IMR-90 (cell line): ENCODE measurements at regions not wholly inside any gene's neighbourhood (a gene's known extent, or its start where the extent isn't known, plus 50 kb on each side); places are given as distances from the start of the nearest gene placed in this dataset.
A peak's percentile ranks its signal among the peaks of the same experiment; 100 is the strongest.

Experiments used
- ATAC-seq: fragments of 200-7000 bp; cut with Tn5 transposase; 2 replicates; pipeline ENCODE4 v1.9.1; 2020; ENCODE audit warnings: low read depth, mild to moderate bottlenecking, moderate library complexity
- BruUV-seq: library from RNA; stranded (reverse); fragments of 400-500 nt; replicated peaks from 2 replicates; lab custom pipeline; 2021; lab: Mats Ljungman, UMichigan
- CTCF ChIA-PET: fragments of 300-600 bp; formaldehyde crosslinking; extraction: SDS; loops from one replicate; lab custom pipeline; 2021; ENCODE audit warnings: antibody characterized with exemption; lab: Yijun Ruan, JAX
- POLR2A ChIA-PET: fragments of 300-600 bp; sonication (Branson Sonifier 250); formaldehyde crosslinking; loops from one replicate; lab custom pipeline; 2022; ENCODE audit warnings: antibody characterized with exemption; ENCODE audit not compliant: unreplicated experiment; lab: Charles Lee
- DNase-seq: peaks from one replicate; pipeline ENCODE4 v3.0.0; 2013
- H2AFZ ChIP-seq: replicated peaks from 2 replicates; pipeline ENCODE3; 2013; ENCODE audit warnings: low read length, mild to moderate bottlenecking; ENCODE audit not compliant: poor library complexity
- H2AK5ac ChIP-seq: 2 replicates; pipeline ENCODE4 v1.6.1; 2013; ENCODE audit warnings: low read depth, low read length, inconsistent platforms
- H2AK9ac ChIP-seq: replicated peaks from 2 replicates; pipeline ENCODE3; 2013; ENCODE audit warnings: mild to moderate bottlenecking, low read depth, low read length, moderate library complexity; ENCODE audit not compliant: poor library complexity
- H2BK120ac ChIP-seq: 2 replicates; pipeline ENCODE4 v1.6.1; 2013; ENCODE audit warnings: low read depth, low read length, inconsistent platforms
- H2BK15ac ChIP-seq: 3 replicates; pipeline ENCODE4 v1.6.1; 2013; ENCODE audit warnings: low read depth, low read length, inconsistent platforms
- H2BK20ac ChIP-seq: 2 replicates; pipeline ENCODE4 v1.6.1; 2013; ENCODE audit warnings: low read depth, mild to moderate bottlenecking, inconsistent platforms, low read length, moderate library complexity
- H2BK5ac ChIP-seq: 2 replicates; pipeline ENCODE4 v1.6.1; 2013; ENCODE audit warnings: mild to moderate bottlenecking, low read depth, low read length, inconsistent platforms; ENCODE audit not compliant: poor library complexity, severe bottlenecking
- H3K14ac ChIP-seq: replicated peaks from 2 replicates; pipeline ENCODE4 v1.6.1; 2013; ENCODE audit warnings: low read depth, low read length, inconsistent platforms
- H3K18ac ChIP-seq: 2 replicates; pipeline ENCODE4 v1.6.1; 2013; ENCODE audit warnings: low read depth, low read length, control low read depth
- H3K23ac ChIP-seq: 2 replicates; pipeline ENCODE4 v1.6.1; 2013; ENCODE audit warnings: low read depth, low read length, inconsistent platforms
- H3K27ac ChIP-seq: 2 replicates; pipeline ENCODE4 v1.5.1; 2013; ENCODE audit warnings: mild to moderate bottlenecking, control low read depth, low read length; ENCODE audit not compliant: insufficient read depth
- H3K27me3 ChIP-seq: 2 replicates; pipeline ENCODE4 v1.6.1; 2013; ENCODE audit warnings: low read length; ENCODE audit not compliant: control insufficient read depth, insufficient read depth
- H3K36me3 ChIP-seq: 2 replicates; pipeline ENCODE4 v1.6.1; 2013; ENCODE audit warnings: low read length, mixed read lengths; ENCODE audit not compliant: control insufficient read depth, insufficient read depth
- H3K4ac ChIP-seq: 2 replicates; pipeline ENCODE4 v1.6.1; 2013; ENCODE audit warnings: low read depth, low read length, inconsistent platforms
- H3K4me1 ChIP-seq: 2 replicates; pipeline ENCODE4 v1.6.1; 2013; ENCODE audit warnings: low read length, mixed read lengths; ENCODE audit not compliant: control insufficient read depth, insufficient read depth
- H3K4me2 ChIP-seq: 2 replicates; pipeline ENCODE4 v1.6.1; 2013; ENCODE audit warnings: low read depth, mild to moderate bottlenecking, control low read depth, low read length, moderate library complexity
- H3K4me3 ChIP-seq: 2 replicates; pipeline ENCODE4 v1.5.1; 2013; ENCODE audit warnings: low read depth, mild to moderate bottlenecking, control low read depth, low read length, moderate library complexity; ENCODE audit not compliant: insufficient read depth
- H3K56ac ChIP-seq: 2 replicates; pipeline ENCODE4 v1.6.1; 2013; ENCODE audit warnings: low read length, inconsistent platforms; ENCODE audit not compliant: insufficient read depth; ENCODE audit errors: extremely low read depth
- H3K79me1 ChIP-seq, 2 experiments: 2 replicates each; pipeline ENCODE4 v1.6.1; 2013; ENCODE audit warnings: low read length in 2 of 2, inconsistent platforms in 1 of 2, low read depth in 1 of 2
- H3K9ac ChIP-seq: 2 replicates; pipeline ENCODE4 v1.6.1; 2013; ENCODE audit warnings: low read depth, low read length, control low read depth
- H3K9me1 ChIP-seq: 2 replicates; pipeline ENCODE4 v1.6.1; 2013; ENCODE audit warnings: low read length, inconsistent platforms; ENCODE audit not compliant: insufficient read depth
- H3K9me3 ChIP-seq: 2 replicates; pipeline ENCODE4 v1.6.1; 2013; ENCODE audit warnings: low read length; ENCODE audit not compliant: control insufficient read depth, insufficient read depth
- H4K20me1 ChIP-seq: 2 replicates; pipeline ENCODE4 v1.6.1; 2013; ENCODE audit warnings: low read length, inconsistent platforms; ENCODE audit not compliant: insufficient read depth
- H4K5ac ChIP-seq: 2 replicates; pipeline ENCODE4 v1.6.1; 2013; ENCODE audit warnings: mild to moderate bottlenecking, low read depth, low read length, control low read depth
- H4K8ac ChIP-seq, 2 experiments: 2 replicates each; pipeline ENCODE4 v1.6.1; 2013; ENCODE audit warnings: low read depth in 2 of 2, low read length in 2 of 2, control low read depth in 1 of 2, inconsistent platforms in 1 of 2
- H4K91ac ChIP-seq: 2 replicates; pipeline ENCODE4 v1.6.1; 2013; ENCODE audit warnings: low read depth, low read length, inconsistent platforms; ENCODE audit not compliant: insufficient read depth
- BHLHE40 ChIP-seq: fragments of 150-350 bp; IDR thresholded peaks from 2 replicates; pipeline ENCODE4 v1.6.1; 2016; ENCODE audit warnings: mild to moderate bottlenecking, low read depth, low read length
- ELK1 ChIP-seq: fragments of 150-350 bp; IDR thresholded peaks from 2 replicates; pipeline ENCODE4 v1.6.1; 2016; ENCODE audit warnings: low read depth, mild to moderate bottlenecking, low read length, moderate library complexity, borderline replicate concordance
- FOS ChIP-seq: fragments of 150-350 bp; IDR thresholded peaks from 2 replicates; pipeline ENCODE4 v1.6.1; 2016; ENCODE audit warnings: low read depth, low read length
- NFE2L2 ChIP-seq: fragments of 150-350 bp; IDR thresholded peaks from 2 replicates; pipeline ENCODE4 v1.6.1; 2016; ENCODE audit warnings: low read depth, mild to moderate bottlenecking, low read length
- POLR2A ChIP-seq: IDR thresholded peaks from 2 replicates; pipeline ENCODE4 v1.6.1; 2012; ENCODE audit warnings: mild to moderate bottlenecking, low read depth, low read length
- RAD21 ChIP-seq: IDR thresholded peaks from 2 replicates; pipeline ENCODE4 v1.6.1; 2012; ENCODE audit warnings: low read length, improper control_type of control experiment
- RCOR1 ChIP-seq: IDR thresholded peaks from 2 replicates; pipeline ENCODE4 v1.6.1; 2012; ENCODE audit warnings: mild to moderate bottlenecking, low read length, improper control_type of control experiment; ENCODE audit not compliant: insufficient replicate concordance
- USF2 ChIP-seq: fragments of 150-350 bp; IDR thresholded peaks from 2 replicates; pipeline ENCODE4 v1.6.1; 2017; ENCODE audit warnings: mild to moderate bottlenecking, antibody characterized with exemption, low read length, low read depth
- WGBS, 2 experiments: methylation state at CpG; one replicate each; pipeline versions ENCODE4 v1.1.5 to v1.1.7; 2013; ENCODE audit warnings: missing lambda C conversion rate in 2 of 2; ENCODE audit not compliant: insufficient read length in 1 of 2; ENCODE audit errors: extremely low coverage in 2 of 2; 5-methylcytosine and 5-hydroxymethylcytosine counted together
- dilution Hi-C: fragments of 300-500 bp; cut with HindIII; formaldehyde crosslinking; loops from one replicate; pipeline ENCODE4 v1.14.3; 2018; ENCODE audit warnings: low sequenced_read_pairs; ENCODE audit not compliant: unreplicated experiment
- in situ Hi-C: fragments of 300-500 bp; cut with MboI; formaldehyde crosslinking; loops from 3 replicates; pipeline ENCODE4 v1.14.3; 2019; ENCODE audit warnings: low sequenced_read_pairs, inconsistent platforms, mixed read lengths
- intact Hi-C: fragments of 100-400 bp; cut with micrococcal nuclease; formaldehyde crosslinking; loops from 2 replicates; pipeline ENCODE4 v1.10.0; 2022

GRCh38 chr14:73783107-73783727 is 68.4 kb upstream of the PTGR2 start:
- H4K20me1 ChIP-seq = peaks cover 52% of the 10 kb centered on the region
- H3K36me3 ChIP-seq = no peaks in the 10 kb centered on the region
- H3K9ac ChIP-seq = no peak overlapping the region
- no peak overlapping the region; the same call in 1 of the 2 replicates for H4K91ac ChIP-seq
- H4K8ac ChIP-seq = no peak overlapping the region
- CTCF ChIA-PET = no interaction called here
- in situ Hi-C loops = no loop called here
- TF ChIP-seq NFE2L2 (no peak), RAD21 (no peak), BHLHE40 (no peak), ELK1 (no peak), POLR2A (no peak), RCOR1 (no peak), USF2 (no peak), FOS (no peak)
- H2AFZ ChIP-seq = no peak overlapping the region
- ATAC-seq (no peak), DNase-seq (no peak)
- intact Hi-C loops = no loop called here
- dilution Hi-C loops = no loop called here
- H3K4ac ChIP-seq = peak overlapping the region; percentile 38; the same call in 1 of the 2 replicates
- no peaks in the 10 kb centered on the region for H3K27me3 ChIP-seq
- H2BK5ac ChIP-seq = no peak overlapping the region
- peaks cover 34 to 76% of the 10 kb centered on the region in 2 experiments for H3K79me1 ChIP-seq
- H3K9me1 ChIP-seq = peaks cover 37% of the 10 kb centered on the region
- POLR2A ChIA-PET = interaction anchor here (0.5 kb wide), 1 partner anchor 34 kb away, joined by 4 read pairs; no protein-coding TSS in a partner anchor
- no peak overlapping the region for H3K27ac ChIP-seq
- H2AK5ac ChIP-seq = no peak overlapping the region; the same call in 1 of the 2 replicates
- no TSS peak for BruUV-seq
- no peak overlapping the region for H2BK20ac ChIP-seq
- peak overlapping the region; percentile 62 for H3K23ac ChIP-seq
- H4K5ac ChIP-seq = no peak overlapping the region
- H2BK15ac ChIP-seq = no peak overlapping the region; the same call in 2 of the 3 replicates
- no peak overlapping the region for H2AK9ac ChIP-seq
- H3K14ac ChIP-seq = no peak overlapping the region
- H2BK120ac ChIP-seq = no peak overlapping the region
- no peak overlapping the region; the same call in 1 of the 2 replicates for H3K4me2 ChIP-seq
- H3K18ac ChIP-seq = peak overlapping the region; percentile 12; the same call in 1 of the 2 replicates
- no peak overlapping the region for H3K4me3 ChIP-seq
- 79% methylated on average over 5 of the region's 10 CpGs; no CpG with 5 or more reads in 1 of the 2 experiments for WGBS, 2 experiments
- H3K4me1 ChIP-seq = peaks cover 24% of the 10 kb centered on the region
- H3K56ac ChIP-seq = no peak overlapping the region
- no peaks in the 10 kb centered on the region for H3K9me3 ChIP-seq
